HCEC 1CT (cell line): ENCODE measurements at regions not wholly inside any gene's neighbourhood (a gene's known extent, or its start where the extent isn't known, plus 50 kb on each side); places are given as distances from the start of the nearest gene placed in this dataset.
"Not testable (repeated sequence)": the region's sequence is repeated elsewhere in the genome, so short reads cannot be mapped to it uniquely, and the experiment has no call there.

ENCODE experiments used
- DNase-seq: peaks from one replicate; pipeline ENCODE4 v3.0.0-alpha.2; 2017

DNA sequence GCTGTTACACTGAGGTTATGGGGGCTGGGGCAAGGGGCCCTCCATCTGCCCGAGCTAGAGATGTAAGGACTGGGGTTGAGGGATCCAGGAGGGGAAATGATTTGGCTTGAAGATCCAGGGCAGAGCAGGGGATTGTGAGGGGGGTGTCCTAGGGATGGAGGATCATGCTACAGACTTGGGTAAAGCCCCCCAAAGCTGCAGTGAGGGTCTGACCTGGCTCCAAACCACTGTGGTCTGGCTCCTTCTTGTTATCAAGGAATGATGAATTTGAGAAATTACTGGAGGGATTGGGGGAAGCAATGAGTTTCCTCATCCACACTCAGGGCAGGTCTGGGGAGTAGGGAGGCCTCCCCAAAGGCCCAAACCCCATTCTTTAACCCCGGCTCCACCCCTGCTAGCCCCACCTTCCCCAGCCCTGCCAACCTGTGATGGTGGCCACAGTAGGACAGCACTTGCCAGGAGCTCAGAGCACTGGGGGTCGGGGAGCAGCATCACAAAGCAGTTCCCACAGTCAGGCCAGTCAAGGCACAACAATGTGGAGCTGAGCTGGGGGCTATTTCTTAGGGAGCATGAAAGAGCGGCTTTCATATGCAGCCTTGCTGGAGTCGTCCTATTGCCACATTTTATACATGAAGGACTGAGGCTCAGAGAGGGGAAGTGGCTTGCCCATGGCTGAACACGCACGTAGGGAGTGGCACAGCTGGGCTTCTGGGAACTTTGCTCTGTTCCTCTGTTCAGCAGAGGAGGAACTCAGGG, 165.5 kb downstream of the EFNB1 start:
- no peak for DNase-seq

GRCh38 chrX:68992821-68993397, 164.1 kb downstream of the EFNB1 start:
- no peak for DNase-seq

- no peak for DNase-seq
These were observed 163.0 kb downstream of the EFNB1 start for GRCh38 chrX:68991691-68992345.

GRCh38 chrX:68990948-68991347, 162.1 kb downstream of the EFNB1 start:
- no peak for DNase-seq

- no peak for DNase-seq
These were observed 161.2 kb downstream of the EFNB1 start for GRCh38 chrX:68989865-68990606.

DNA sequence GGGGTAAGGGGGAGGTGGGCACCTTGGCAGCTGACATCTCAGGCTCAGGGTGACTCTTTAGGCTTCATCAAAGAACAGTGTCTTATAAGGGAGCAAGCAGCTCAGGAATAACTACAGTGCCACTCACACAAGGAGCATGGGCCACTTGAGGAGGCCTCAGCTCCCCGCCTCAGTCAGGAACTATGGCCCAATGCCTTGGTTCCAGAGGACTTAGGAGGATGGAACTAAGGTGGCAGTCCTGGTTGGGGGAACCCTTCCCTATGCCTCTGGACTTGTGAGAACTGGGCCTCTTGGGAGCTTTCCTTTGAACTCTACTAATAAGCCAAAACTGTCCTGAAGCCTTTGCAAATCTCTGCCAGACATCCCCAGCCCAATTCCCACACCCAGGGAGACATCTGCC, 160.6 kb downstream of the EFNB1 start:
- DNase-seq, result no peak

DNA sequence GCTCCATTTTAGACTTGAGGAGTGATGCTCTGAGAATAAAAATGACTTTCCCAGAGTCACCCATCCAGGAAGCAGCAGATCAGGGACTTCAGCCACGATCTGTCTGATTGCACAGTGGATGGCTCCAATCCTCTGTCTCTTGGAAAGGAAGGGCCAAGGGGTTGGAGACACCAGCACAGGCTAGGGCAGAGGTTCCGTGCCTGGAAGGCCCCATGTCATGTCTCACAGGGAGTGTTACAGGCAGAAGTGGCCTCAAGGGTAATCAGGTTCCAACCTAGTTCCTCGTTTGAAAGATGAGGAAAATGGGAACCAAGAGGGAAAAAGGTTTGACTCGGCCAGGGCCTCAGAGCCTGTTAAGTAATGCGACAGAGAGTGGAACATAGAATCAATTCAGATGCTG, 160.0 kb downstream of the EFNB1 start:
- DNase-seq, result no peak

DNA sequence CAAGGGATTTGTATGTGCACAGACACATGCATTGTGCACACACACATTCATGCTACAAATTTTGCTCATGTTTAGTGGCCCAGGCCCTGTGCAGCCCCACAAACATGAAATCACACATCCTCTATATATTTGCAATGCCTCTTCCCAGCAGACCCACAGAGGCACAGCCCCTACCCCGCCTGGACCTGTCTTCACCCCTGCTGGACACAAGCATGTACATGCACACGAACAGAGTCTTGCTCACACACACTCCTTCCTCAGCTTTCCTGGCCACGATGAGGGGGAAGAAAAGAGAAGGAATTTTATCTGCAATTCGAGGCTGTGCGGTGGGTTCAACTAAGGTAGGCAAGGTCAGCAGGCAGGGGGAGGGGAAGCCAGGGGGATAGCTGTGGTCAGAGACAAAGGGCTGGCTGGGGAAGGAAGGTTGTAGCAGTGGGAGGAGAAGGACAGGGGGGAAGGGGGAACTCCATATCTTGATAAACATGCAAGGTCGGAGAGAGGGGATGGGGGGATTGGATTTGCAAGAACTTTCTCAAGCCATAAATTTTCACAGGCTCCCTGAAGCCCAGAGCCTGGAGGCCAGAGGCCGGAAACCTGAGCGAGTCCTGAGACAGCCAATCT, 156.4 kb downstream of the EFNB1 start:
- DNase-seq, result no peak

GRCh38 chrX:68983004-68983857, 154.4 kb downstream of the EFNB1 start:
- no peak for DNase-seq

- DNase-seq, result no peak
These were observed 153.7 kb downstream of the EFNB1 start for GRCh38 chrX:68982476-68982875.

GRCh38 chrX:68980906-68981616, 152.2 kb downstream of the EFNB1 start:
- DNase-seq, result no peak

GRCh38 chrX:68978655-68979054, 149.8 kb downstream of the EFNB1 start:
- no peak for DNase-seq

DNA sequence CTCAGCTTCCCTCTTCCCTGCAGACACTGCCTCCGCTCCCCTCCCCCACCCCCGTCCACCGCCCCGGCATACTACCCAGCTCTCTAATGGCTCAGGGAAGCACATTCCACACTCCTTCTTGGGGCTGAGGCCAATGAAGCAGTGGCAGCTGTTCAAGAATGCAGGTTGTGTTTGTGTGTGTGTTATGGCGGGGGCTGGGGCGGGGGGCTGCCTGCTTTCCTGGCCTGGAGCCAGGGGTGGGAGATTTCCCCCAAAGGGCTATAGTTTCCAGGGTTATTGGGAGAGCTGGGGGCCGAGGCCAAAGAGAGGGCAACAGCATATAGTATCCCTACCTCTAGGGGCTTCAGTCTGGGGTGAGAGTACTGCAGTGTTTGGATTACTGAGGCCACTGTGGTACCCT, 149.4 kb downstream of the EFNB1 start:
- DNase-seq, result no peak

DNA sequence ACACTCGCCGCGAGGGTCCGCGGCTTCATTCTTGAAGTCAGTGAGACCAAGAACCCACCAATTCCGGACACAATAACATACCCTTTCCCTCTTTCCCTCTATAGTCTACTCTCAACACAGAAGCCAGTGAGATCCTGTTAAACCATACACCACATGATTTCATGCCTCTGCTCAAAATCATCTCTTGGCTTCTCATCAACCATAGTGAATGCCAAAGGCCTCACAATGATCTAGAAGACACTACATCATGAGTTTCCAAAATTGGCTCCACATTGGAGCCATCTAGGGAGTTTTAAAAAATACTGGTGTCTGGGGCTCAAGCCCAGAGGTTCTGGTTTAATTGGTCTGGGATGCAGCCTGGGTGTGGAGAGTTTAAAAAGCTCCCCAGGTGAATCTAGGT, 124.5 kb downstream of the EFNB1 start:
- no peak for DNase-seq

DNA sequence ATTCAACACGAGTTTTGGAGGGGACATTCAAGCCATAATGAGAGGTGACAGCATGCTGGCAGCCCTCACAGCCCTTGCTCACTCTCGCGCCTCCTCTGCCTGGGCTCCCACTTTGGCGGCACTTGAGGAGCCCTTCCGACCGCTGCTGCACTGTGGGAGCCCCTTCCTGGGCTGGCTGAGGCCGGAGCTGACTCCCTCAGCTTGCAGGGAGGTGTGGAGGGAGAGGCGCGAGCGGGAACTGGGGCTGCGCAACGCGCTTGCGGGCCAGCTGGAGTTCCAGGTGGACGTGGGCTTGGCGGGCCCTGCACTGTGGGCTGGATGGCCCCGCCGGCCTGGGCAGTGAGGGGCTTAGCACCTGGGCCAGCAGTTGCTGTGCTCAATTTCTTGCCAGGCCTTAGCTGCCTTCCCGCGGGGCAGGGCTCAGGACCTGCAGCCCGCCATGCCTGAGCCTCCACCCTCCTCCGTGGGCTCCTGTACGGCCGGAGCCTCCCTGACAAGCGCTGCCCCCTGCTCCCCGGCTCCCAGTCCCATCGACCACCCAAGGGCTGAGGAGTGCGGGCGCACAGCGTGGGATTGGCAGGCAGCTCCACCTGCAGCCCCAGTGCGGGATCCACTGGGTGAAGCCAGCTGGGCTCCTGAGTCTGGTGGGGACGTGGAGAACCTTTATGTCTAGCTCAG, 123.3 kb downstream of the EFNB1 start:
- DNase-seq, result not testable (repeated sequence)

DNA sequence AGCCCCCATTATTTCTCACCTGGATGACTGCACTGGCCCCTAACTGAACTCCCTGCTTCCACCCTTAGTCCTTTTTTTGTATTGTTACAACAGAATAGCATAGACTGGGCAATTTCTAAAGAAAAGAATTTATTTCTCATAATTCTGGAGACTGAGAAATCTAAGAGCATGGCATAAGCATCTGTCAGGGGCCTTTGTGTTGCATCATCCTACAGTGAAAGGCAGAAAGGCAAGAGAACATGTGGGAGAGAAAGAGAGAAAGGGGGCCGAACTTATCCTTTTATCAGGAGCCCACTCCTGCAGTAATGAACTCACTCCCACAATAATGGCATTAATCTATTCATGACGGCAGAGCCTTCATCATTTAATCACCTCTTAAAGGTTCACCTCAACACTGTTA, 122.1 kb downstream of the EFNB1 start:
- no peak for DNase-seq

DNA sequence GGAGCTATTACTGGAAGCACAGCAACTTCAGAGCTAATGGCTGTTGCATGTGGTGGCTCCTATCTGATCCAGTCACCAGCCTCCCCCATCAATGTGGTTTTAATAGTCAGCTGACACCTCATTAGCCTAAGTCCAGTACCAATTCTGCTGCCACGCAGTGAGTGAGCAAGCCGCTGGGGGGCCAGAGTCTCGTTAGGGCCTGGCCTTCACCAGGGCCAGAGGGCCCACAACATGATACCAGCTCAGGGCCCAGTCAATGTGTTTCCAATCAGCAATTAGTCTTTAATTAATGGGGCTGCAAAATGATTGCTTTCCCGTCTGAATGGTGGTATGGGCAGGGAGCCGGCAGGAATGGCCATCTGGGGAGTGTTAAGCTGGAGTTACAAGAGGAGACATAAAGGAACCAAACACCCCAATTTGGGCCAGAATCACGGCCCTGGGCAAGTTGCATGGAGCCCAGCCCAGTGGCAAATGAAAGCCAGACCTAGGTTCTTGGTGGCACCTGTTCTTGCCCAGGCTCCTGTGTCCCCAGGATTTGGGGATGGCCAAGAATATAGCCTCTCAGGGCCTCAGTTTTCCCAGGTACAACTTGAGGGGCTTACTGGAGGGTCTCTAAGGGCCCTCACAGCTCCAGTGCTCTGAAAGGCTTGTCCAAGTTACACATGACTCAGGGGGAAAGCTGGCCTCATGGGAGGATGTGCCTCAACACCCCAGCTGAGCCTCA, 119.2 kb downstream of the EFNB1 start:
- no peak for DNase-seq

DNA sequence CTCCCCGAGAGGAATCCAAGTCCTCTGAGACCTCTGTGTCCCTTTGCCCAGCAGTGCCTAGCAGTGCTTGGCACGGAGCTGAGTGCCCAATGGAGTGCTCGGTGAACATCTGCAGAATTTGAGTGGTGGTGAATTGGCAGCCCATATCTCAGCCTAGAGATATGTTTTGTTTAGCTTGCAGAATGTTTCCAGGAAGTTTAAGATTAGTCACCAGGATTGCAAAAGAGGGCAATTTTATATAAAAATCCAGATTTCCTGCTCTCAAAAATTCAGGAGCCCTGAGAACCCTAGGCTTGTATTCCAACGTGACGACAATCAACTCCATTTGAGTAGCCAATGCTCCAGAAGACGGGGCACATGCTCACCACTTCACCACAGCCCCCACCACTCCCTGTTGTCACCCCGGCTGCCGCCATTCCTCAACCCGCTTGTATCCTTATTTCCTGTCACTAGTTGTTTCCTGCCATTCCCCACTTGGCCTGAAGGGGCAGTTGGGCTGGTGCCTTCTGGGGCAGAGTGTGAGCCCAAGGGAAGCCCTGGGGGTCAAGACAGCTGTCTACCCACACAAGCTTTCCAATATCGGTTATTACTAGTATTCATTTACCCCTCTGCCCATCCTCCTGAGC, 116.9 kb downstream of the EFNB1 start:
- peak; percentile 23 for DNase-seq

GRCh38 chrX:68945081-68945602, 116.3 kb downstream of the EFNB1 start:
- no peak for DNase-seq
